Mucosa of descending colon (tissue), 3 donors: ENCODE measurements at regions not wholly inside any gene's neighbourhood (a gene's known extent, or its start where the extent isn't known, plus 50 kb on each side); places are given as distances from the start of the nearest gene placed in this dataset.

Experiments
- ATAC-seq: fragments of 200-7000 bp; cut with Tn5 transposase; one replicate; pipeline ENCODE4 v1.9.1; 2020; ENCODE audit warnings: mild to moderate bottlenecking, moderate library complexity
- DNase-seq, 3 donors: peaks; one replicate each; pipeline ENCODE4 v3.0.0-alpha.2; 2020
- H3K36me3 ChIP-seq: fragments of 200-600 bp; one replicate; pipeline ENCODE4 v1.8.0; 2021; ENCODE audit warnings: low read depth, mild to moderate bottlenecking
- H3K4me1 ChIP-seq: fragments of 200-600 bp; one replicate; pipeline ENCODE4 v1.8.0; 2021; ENCODE audit warnings: low read depth, mild to moderate bottlenecking
- H3K4me3 ChIP-seq: fragments of 200-600 bp; one replicate; pipeline ENCODE4 v1.8.0; 2021; ENCODE audit warnings: mild to moderate bottlenecking
- H3K9me3 ChIP-seq: fragments of 200-600 bp; one replicate; pipeline ENCODE4 v1.8.0; 2021; ENCODE audit warnings: mild to moderate bottlenecking
- CTCF ChIP-seq: fragments of 200-600 bp; IDR thresholded peaks from one replicate; pipeline ENCODE4 v1.8.0; 2022; ENCODE audit warnings: antibody characterized with exemption, mild to moderate bottlenecking
- intact Hi-C, 2 donors: fragments of 100-400 bp; cut with DNase I in 1 of 2; cut with micrococcal nuclease in 1 of 2; formaldehyde crosslinking; loops; one replicate each; pipeline versions ENCODE4 v1.11.0 to v1.11.1; 2022; cut with DNase I, micrococcal nuclease
- donor health status: DM: no; HTN: no; CAD: no; lungs with moderate emphysema.
- donor health status: DM: no; HTN: no; CAD: no.
- donor health status: DM: no; HTN: yes; CAD: no.

- DNase-seq, result no peak
- no peak for ATAC-seq
- intact Hi-C loops, result no loop called here
- peaks cover 4% of the 10 kb centered on the region for H3K4me1 ChIP-seq
- TF ChIP-seq CTCF, result no peak
- H3K36me3 ChIP-seq, result no peaks in the 10 kb centered on the region
- no peak overlapping the region for H3K4me3 ChIP-seq
- no peaks in the 10 kb centered on the region for H3K9me3 ChIP-seq
These were observed 81.7 kb downstream of the KLF12 start for GRCh38 chr13:74052402-74052928.

DNA sequence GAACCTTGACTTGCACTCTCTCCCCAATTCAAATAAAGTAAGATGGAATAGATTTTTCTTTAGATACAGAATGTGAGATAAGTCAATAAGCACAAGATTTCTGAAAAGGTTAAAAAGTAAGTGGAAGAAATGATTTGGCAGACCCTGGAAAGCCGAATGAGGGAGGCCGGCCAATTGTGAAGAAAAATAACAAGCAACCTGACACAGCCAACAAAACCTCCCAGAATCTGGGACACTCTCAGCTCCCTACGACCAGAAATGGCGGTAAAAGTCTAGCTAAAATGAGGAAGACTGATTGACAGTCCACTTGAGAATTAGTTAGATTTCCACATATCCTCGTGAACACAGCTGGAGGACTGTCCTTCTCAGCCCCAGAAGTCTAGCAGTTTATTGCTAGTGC, 85.4 kb downstream of the KLF12 start:
- DNase-seq (no peak), ATAC-seq (no peak)
- Histone ChIP-seq H3K4me1 (peaks cover 4% of the 10 kb centered on the region), H3K9me3 (no peaks in the 10 kb centered on the region), H3K36me3 (no peaks in the 10 kb centered on the region), H3K4me3 (no peak overlapping the region)
- no peak for TF ChIP-seq CTCF
- intact Hi-C loops, result no loop called here

GRCh38 chr13:74047931-74048600, 86.1 kb downstream of the KLF12 start:
- TF ChIP-seq CTCF, result no peak
- H3K36me3 ChIP-seq, result no peaks in the 10 kb centered on the region
- peak in 2 of 3 donors; percentile 35 to 52 for DNase-seq
- H3K4me1 ChIP-seq, result peaks cover 4% of the 10 kb centered on the region
- intact Hi-C loops, result no loop called here
- H3K9me3 ChIP-seq, result no peaks in the 10 kb centered on the region
- H3K4me3 ChIP-seq, result no peak overlapping the region
- peak; percentile 95 for ATAC-seq

DNA sequence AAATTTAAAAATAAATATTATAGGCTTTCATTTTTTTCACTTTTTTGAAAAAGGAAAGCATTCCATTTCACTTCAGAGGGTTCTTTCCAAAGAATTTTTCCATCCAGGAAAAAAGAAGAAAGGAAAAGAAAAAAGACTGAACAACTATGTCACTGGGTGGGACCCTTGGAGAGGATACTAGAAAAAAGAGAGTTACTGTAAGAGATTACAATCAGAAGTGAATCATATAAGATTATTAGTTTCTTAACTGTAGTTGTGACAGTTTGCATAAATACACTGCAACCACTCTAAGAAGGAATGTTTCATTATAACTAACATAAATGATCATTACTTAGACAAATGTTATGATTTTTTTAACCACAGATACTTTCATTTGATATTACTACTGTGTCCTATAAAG, 87.8 kb downstream of the KLF12 start:
- H3K4me3 ChIP-seq, result no peak overlapping the region
- intact Hi-C loops, result no loop called here
- H3K4me1 ChIP-seq, result peaks cover 4% of the 10 kb centered on the region
- no peaks in the 10 kb centered on the region for H3K36me3 ChIP-seq
- DNase-seq (no peak), ATAC-seq (no peak)
- H3K9me3 ChIP-seq, result no peaks in the 10 kb centered on the region
- TF ChIP-seq CTCF, result no peak

- Histone ChIP-seq H3K9me3 (no peaks in the 10 kb centered on the region), H3K4me3 (no peak overlapping the region), H3K4me1 (peaks cover 4% of the 10 kb centered on the region), H3K36me3 (no peaks in the 10 kb centered on the region)
- no peak for TF ChIP-seq CTCF
- ATAC-seq, result no peak
- intact Hi-C loops, result no loop called here
- no peak for DNase-seq
These were observed 88.6 kb downstream of the KLF12 start for GRCh38 chr13:74045583-74045982.

- H3K36me3 ChIP-seq, result no peaks in the 10 kb centered on the region
- ATAC-seq, result no peak
- intact Hi-C loops, result no loop called here
- no peak overlapping the region for H3K4me3 ChIP-seq
- H3K4me1 ChIP-seq, result peaks cover 4% of the 10 kb centered on the region
- DNase-seq, result no peak
- H3K9me3 ChIP-seq, result no peaks in the 10 kb centered on the region
- TF ChIP-seq CTCF, result no peak
These were observed 91.0 kb downstream of the KLF12 start for GRCh38 chr13:74043237-74043636.
